Keratinocyte (primary cell): ENCODE measurements at regions not wholly inside any gene's neighbourhood (a gene's known extent, or its start where the extent isn't known, plus 50 kb on each side); places are given as distances from the start of the nearest gene placed in this dataset.

Experiments used
- DNase-seq: peaks from one replicate; pipeline ENCODE4 v3.0.0-alpha.2; 2011; ENCODE audit warnings: low read depth, missing footprints, low spot score
- FAIRE-seq: peaks from 2 replicates; lab custom pipeline; 2011; peaks lifted over from hg19 to GRCh38; lab: Jason Lieb, UNC
- H2AFZ ChIP-seq: 2 replicates; pipeline ENCODE4 v1.6.0; 2012; ENCODE audit warnings: low read length, control low read depth, inconsistent platforms; ENCODE audit not compliant: control insufficient read depth
- H3K27ac ChIP-seq: 2 replicates; pipeline ENCODE4 v1.5.1; 2011; ENCODE audit warnings: low read length; ENCODE audit not compliant: control insufficient read depth, insufficient read depth
- H3K27me3 ChIP-seq: 3 replicates; pipeline ENCODE4 v1.6.0; 2011; ENCODE audit warnings: low read length; ENCODE audit not compliant: control insufficient read depth, insufficient read depth; ENCODE audit errors: extremely low read depth
- H3K36me3 ChIP-seq, 2 experiments: 2 replicates in 1 of 2; 3 replicates in 1 of 2; pipeline ENCODE4 v1.5.1; 2011; ENCODE audit warnings: low read length in 2 of 2, mild to moderate bottlenecking in 1 of 2; ENCODE audit not compliant: control insufficient read depth in 2 of 2, insufficient read depth in 2 of 2; ENCODE audit errors: extremely low read depth in 1 of 2
- H3K4me1 ChIP-seq: 3 replicates; pipeline ENCODE4 v1.5.1; 2011; ENCODE audit warnings: low read length; ENCODE audit not compliant: control insufficient read depth, insufficient read depth; ENCODE audit errors: extremely low read depth
- H3K4me2 ChIP-seq: 3 replicates; pipeline ENCODE4 v1.6.0; 2011; ENCODE audit warnings: low read depth, low read length; ENCODE audit not compliant: control insufficient read depth, insufficient read depth; ENCODE audit errors: extremely low read depth
- H3K4me3 ChIP-seq, 3 experiments: fragments of 200-600 bp in 1 of 3; sonication (generic) in 1 of 3; 2 replicates in 2 of 3; 3 replicates in 1 of 3; pipeline ENCODE4 v1.5.1; 2011 to 2016; ENCODE audit warnings: low read length in 3 of 3, mild to moderate bottlenecking in 3 of 3, control low read depth in 2 of 3, inconsistent platforms in 1 of 3, low read depth in 1 of 3, mixed read lengths in 1 of 3, mixed run types in 1 of 3, moderate library complexity in 1 of 3; ENCODE audit not compliant: control insufficient read depth in 2 of 3, insufficient read depth in 2 of 3; ENCODE audit errors: extremely low read depth in 1 of 3
- H3K79me2 ChIP-seq: 2 replicates; pipeline ENCODE4 v1.6.0; 2012; ENCODE audit warnings: low read length; ENCODE audit not compliant: control insufficient read depth, insufficient read depth
- H3K9ac ChIP-seq: 3 replicates; pipeline ENCODE4 v1.6.0; 2011; ENCODE audit warnings: low read length; ENCODE audit not compliant: control insufficient read depth, insufficient read depth; ENCODE audit errors: extremely low read depth
- H3K9me1 ChIP-seq: 3 replicates; pipeline ENCODE4 v1.6.0; 2011; ENCODE audit warnings: low read length; ENCODE audit not compliant: control insufficient read depth, insufficient read depth; ENCODE audit errors: extremely low read depth
- H3K9me3 ChIP-seq: 2 replicates; pipeline ENCODE4 v1.5.1; 2012; ENCODE audit warnings: low read depth, low read length; ENCODE audit not compliant: control insufficient read depth
- H4K20me1 ChIP-seq: 3 replicates; pipeline ENCODE4 v1.6.0; 2011; ENCODE audit warnings: low read length; ENCODE audit not compliant: control insufficient read depth, insufficient read depth; ENCODE audit errors: extremely low read depth
- CTCF ChIP-seq, 3 experiments: IDR thresholded peaks in 1 of 3; conservative IDR thresholded peaks in 1 of 3; optimal IDR thresholded peaks in 1 of 3; 2 replicates in 2 of 3; 3 replicates in 1 of 3; pipeline versions ENCODE3 to v1.5.1; 2011; ENCODE audit warnings: low read length in 3 of 3, mild to moderate bottlenecking in 3 of 3, moderate library complexity in 2 of 3, control low read depth in 1 of 3, inconsistent platforms in 1 of 3; ENCODE audit not compliant: insufficient read depth in 2 of 3; ENCODE audit errors: extremely low read depth in 1 of 3
- EZH2 ChIP-seq: IDR thresholded peaks from one replicate; pipeline ENCODE4 v1.6.1; 2012; ENCODE audit warnings: inconsistent platforms, mild to moderate bottlenecking, low read length, moderate library complexity
- dilution Hi-C: fragments of 300-500 bp; cut with MboI; formaldehyde crosslinking; loops from one replicate; pipeline ENCODE4 v1.7.0; 2020; ENCODE audit warnings: low sequenced_read_pairs; ENCODE audit not compliant: extremely low pct_ligation_motif_present

GRCh38 chr6:167049275-167049674 is 50.1 kb downstream of the CEP43 start:
- no peak for FAIRE-seq
- dilution Hi-C loops, result no loop called here
- Histone ChIP-seq H3K9me3 (no peaks in the 10 kb centered on the region), H3K9ac (no peak overlapping the region), H3K79me2 (no peaks in the 10 kb centered on the region), H3K36me3 (no peaks in the 10 kb centered on the region), H4K20me1 (no peaks in the 10 kb centered on the region), H3K9me1 (no peaks in the 10 kb centered on the region), H3K4me3 (no peak overlapping the region), H3K27ac (no peak overlapping the region), H3K4me1 (peaks cover 3% of the 10 kb centered on the region), H2AFZ (no peak overlapping the region), H3K27me3 (no peaks in the 10 kb centered on the region), H3K4me2 (no peak overlapping the region)
- no peak for DNase-seq
- TF ChIP-seq CTCF (optimal IDR thresholded peaks at IDR 0.05 in 1 of 3, IDR thresholded peaks at IDR 0.05 in 1 of 3, conservative IDR thresholded peaks at IDR 0.05 in 1 of 3; ENCODE audit: extremely low read depth in 1 of 3, insufficient read depth in 2 of 3, low read length in 3 of 3), result no peak
- TF ChIP-seq EZH2, result no peak

- Histone ChIP-seq H3K27me3 (no peaks in the 10 kb centered on the region), H3K9me3 (no peaks in the 10 kb centered on the region), H3K9me1 (no peaks in the 10 kb centered on the region), H3K27ac (no peak overlapping the region), H2AFZ (no peak overlapping the region), H3K79me2 (no peaks in the 10 kb centered on the region), H3K9ac (no peak overlapping the region), H3K4me3 (no peak overlapping the region), H4K20me1 (no peaks in the 10 kb centered on the region), H3K4me1 (peaks cover 3% of the 10 kb centered on the region), H3K4me2 (no peak overlapping the region), H3K36me3 (no peaks in the 10 kb centered on the region)
- FAIRE-seq (no peak), DNase-seq (no peak)
- TF ChIP-seq CTCF (optimal IDR thresholded peaks at IDR 0.05 in 1 of 3, IDR thresholded peaks at IDR 0.05 in 1 of 3, conservative IDR thresholded peaks at IDR 0.05 in 1 of 3; ENCODE audit: extremely low read depth in 1 of 3, insufficient read depth in 2 of 3, low read length in 3 of 3) (no peak), EZH2 (no peak)
- dilution Hi-C loops, result no loop called here
These were observed 51.7 kb downstream of the CEP43 start for GRCh38 chr6:167050903-167051302.
